DMS153 treated with DMSO at 0.1 percent for 48 hours (cell line): ENCODE measurements at regions not wholly inside any gene's neighbourhood (a gene's known extent, or its start where the extent isn't known, plus 50 kb on each side); places are given as distances from the start of the nearest gene placed in this dataset.

Experiments
- DNase-seq: peaks from one replicate; lab custom pipeline; 2025; ENCODE audit not compliant: unreplicated experiment; lab: John Stamatoyannopoulos, UW

DNA sequence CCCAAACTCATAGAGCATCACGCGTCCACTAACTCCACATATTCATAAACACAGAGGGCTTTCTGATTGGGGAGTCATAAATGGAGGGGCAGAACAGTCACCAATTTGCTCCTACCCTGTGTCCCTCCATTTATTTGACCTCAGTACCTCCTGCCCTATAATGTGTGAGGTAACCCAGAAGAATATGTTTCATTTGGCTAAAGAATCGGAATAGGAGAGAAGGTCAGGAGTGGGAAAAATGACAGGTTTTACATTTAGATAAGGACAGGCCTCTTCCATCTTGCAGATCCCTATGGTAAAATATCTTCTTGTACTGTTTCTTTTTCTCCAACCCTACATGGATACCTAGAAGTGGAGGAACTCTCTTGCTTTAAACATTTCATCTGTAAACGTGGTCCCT is 578.0 kb downstream of the TUSC7 start:
- DNase-seq: no peak

- no peak for DNase-seq
Measured at GRCh38 chr3:117291476-117291875, 581.9 kb downstream of the TUSC7 start.

GRCh38 chr3:117297065-117297464 is 587.5 kb downstream of the TUSC7 start:
- DNase-seq: no peak

GRCh38 chr3:117297541-117297940 is 588.0 kb downstream of the TUSC7 start:
- DNase-seq: no peak

- DNase-seq: no peak
Measured at GRCh38 chr3:117298273-117298672, 588.7 kb downstream of the TUSC7 start.

- no peak for DNase-seq
Measured at GRCh38 chr3:117302428-117302827, 592.8 kb downstream of the TUSC7 start.

DNA sequence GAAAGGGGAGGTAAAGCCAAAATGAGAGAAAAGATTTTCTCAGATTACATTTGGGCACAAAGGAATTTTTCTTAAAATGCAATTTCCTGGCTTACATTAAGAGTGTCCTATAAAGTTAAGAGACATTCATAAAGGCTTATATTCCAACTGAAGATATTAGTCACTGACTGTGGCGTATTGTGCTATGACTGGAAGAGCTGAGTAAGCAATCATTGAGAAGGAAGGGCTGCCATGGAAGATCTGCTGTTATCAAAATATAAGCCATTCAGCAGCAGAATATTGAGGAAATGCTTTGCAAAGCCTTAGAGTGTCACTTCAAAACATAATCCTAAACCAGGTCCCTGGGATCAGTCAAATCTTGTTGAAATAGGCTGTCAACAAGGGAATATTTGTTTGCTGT is 593.9 kb downstream of the TUSC7 start:
- no peak for DNase-seq

DNA sequence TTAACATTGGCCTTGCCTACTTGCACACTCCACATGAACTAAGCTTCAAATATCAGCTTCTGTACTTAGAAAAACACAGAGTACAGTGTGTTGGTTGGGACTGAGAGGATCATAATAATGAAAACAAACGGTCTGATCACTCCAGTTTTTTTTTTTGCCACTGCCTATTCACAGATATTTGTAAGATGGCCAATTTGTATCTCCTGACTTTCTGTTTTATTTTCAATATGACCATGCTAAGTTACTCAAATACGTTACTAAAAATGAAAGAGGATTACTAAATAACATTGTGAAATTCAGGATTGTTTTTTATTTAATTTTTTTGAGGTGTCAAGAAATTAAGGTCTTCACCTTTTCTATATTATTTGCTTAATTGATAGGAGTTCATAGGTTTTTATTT is 595.1 kb downstream of the TUSC7 start:
- no peak for DNase-seq

GRCh38 chr3:117305681-117306080 is 596.1 kb downstream of the TUSC7 start:
- DNase-seq: no peak

GRCh38 chr3:117306299-117306698 is 596.7 kb downstream of the TUSC7 start:
- DNase-seq: no peak

DNA sequence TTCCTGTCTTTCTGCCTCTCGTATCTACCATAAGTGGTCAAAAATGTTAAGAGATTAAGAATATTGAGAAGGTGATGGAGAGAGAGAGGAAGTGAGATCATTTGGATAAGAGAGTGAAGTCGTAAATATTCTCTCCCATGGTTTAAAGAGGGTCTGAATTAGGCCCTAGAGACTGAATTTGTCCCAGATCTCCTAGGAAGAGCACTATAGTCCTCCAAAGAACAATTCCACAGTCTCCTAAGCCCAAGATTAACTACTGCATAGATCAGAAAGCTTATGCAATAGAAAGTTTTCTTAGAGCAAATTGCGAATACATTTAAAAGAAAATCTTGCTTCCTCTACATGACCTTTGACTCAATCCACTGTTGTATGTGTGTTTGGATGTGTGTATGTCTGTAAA is 598.8 kb downstream of the TUSC7 start:
- no peak for DNase-seq

- no peak for DNase-seq
Measured at GRCh38 chr3:117308756-117309155, 599.2 kb downstream of the TUSC7 start.

DNA sequence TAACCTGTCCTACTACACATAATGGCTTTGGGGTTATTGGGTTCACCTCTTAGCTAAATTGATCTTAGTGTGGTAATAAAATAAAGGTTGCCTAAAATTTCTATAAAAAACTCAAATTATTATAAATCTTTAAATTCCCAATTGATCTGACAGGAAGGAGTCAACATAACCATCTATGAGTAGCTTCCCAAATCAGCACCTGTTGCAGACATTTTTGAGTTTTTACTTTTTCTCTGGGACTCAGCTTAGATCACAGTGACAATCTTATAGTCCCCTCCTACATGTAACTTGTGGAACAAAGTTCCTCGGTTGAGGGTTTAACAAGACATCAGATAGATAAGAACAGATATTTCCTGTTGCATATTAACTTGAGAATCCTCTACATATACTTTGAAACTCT is 601.0 kb downstream of the TUSC7 start:
- no peak for DNase-seq

DNA sequence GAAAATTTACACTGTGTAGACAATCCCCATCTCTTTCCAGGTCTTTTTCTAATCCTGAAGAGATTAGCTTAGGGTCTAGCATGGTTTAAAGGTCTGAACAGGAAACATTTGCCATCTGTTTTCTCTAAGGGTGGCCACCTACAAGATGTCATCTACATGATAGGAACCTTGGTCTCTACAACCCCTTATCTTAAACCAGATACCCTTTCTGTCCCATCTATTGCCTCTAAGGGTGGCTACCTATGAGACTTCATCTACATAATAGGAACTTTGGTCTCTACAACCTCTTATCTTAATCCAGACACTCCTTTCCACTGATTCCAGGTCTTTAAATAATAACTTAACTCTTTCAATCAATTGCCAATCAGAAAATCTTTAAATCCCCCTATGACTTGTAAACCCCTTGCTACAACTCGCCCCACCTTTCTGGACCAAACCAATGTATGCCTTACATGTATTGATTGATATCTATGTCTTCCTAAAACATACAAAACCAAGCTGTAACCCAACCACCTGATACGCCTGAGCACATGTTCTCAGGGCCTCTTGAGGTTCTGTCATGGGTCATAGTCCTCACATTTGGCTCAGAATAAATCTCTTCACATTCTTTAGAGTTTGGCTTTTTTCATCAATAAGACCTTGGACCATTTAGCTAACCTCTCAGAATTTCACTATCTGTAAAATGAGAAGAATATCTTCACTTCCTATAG is 605.0 kb downstream of the TUSC7 start:
- no peak for DNase-seq

DNA sequence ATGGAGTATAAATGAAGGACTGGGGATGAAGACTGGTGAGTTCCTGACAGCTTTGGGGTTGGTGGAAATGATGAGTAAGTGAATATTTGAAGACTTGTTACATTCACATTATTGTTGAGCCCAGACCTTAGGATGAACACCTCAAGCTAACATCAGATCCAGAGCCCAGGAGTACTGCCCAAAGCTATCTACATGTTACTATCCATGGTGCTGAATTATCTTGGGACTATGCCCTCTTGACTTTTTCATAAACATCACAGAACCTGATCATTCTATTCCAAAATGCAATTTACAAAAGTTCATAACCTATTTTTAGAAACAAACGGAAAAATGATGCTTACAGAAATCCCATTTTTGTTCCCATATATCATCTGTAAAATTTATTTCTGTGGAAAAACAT is 613.3 kb downstream of the TUSC7 start:
- no peak for DNase-seq

GRCh38 chr3:117346901-117347300 is 637.3 kb downstream of the TUSC7 start:
- no peak for DNase-seq

- DNase-seq: no peak
Measured at GRCh38 chr3:117348884-117349283, 639.3 kb downstream of the TUSC7 start.

DNA sequence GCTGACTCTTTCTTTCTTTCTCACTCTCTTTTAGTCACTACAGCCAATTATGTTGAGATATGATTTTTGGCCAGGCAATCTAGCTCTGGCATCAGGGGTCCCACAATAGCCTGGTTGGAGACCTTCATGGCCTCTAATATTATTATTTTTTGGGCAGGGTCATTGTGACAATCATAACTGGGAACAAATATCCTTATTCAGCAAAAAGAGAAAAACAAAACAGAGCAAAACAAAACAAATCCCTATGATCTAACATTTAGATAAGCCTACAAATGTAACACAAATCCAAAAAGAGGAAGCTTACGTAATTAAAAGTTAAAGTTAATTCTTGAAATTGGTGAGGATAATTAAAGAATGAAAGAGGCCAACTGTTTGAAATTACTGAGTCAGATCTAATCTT is 640.0 kb downstream of the TUSC7 start:
- no peak for DNase-seq

DNA sequence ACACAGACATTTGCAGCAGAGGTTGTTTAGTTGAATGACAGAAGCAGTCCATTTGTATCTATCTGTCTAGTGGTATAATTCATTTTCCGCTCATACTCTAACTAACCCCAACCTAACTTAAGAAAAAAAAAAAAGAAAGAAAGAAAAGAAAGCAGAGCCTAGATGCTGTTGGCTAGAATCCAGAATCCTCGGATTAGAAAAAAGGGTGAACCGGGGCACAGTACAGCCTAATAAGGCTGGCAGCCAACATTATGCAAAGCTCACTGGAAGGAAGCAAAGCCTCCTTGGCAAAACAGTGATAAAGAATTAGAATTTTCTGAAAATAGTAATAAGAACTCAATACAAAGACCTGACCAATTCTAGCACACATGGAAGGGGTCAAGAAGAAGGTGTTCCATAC is 640.8 kb downstream of the TUSC7 start:
- no peak for DNase-seq

DNA sequence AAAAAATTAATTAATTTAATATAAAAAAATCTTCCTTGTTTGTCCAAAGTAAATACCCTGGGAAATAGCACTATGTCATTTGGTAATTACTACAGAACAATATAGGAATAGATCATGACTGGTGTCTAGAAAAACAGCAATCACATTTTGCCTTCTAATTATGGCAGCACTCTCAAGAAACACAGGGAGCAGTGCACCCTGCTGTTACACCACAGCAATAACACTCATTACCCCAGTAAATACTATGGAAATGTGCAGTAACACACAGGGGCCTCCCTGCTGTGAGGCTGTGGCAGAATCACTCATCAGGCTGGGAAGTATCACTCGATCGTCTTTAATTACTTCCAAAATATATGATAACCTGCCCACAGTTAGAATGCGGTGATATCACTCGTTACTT is 646.0 kb downstream of the TUSC7 start:
- peak; percentile 80 for DNase-seq

GRCh38 chr3:117356091-117356705 is 646.6 kb downstream of the TUSC7 start:
- DNase-seq: no peak

DNA sequence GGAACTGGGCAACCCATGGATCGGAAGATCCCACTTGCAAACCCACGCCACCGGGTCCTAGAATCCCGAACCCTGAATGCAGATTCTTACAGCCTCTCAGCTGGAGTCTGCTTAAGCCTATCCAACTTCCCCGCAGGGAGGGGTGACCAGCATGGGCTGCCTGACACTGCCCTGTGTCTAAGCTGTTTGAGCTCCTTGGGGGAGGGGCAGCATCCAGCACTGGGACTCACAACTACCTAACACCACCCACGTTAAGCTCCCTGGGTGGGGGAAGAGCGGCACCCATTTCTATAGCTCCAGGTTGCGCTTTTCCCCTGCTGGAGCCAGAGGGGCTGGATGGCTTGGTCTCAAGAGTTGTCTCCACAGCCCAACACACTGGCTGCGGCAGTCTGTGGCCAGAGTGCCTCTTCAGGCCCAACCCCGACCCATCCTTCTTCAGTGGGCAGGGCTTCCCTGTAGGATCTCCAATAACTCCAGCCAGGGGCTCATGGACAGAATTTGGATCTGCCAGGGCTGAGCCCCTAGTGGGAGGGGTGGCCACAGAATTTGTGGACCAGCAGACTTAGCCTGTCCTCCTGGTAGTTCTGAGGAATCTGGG is 649.2 kb downstream of the TUSC7 start:
- no peak for DNase-seq

DNA sequence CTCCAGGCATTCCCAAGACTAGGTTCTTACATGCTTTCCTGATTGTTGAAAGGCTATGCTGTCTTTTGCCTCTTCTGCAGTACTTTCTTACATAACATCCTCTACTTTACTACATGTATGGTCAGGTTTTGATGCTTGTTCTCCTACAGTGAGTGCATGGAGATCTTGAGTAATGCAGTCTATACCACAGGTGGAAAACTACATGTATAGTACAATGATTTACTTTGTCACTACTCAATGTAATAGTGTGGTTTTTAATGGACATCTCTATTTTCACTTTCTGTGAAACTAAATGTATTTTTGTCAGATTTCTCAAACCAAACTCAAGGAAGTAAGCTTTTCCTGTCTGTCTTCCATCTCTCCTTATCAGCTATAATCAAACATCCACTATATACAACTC is 657.0 kb downstream of the TUSC7 start:
- DNase-seq: no peak
